GM18519 (cell line): ENCODE measurements at regions not wholly inside any gene's neighbourhood (a gene's known extent, or its start where the extent isn't known, plus 50 kb on each side); places are given as distances from the start of the nearest gene placed in this dataset.
A peak's percentile ranks its signal among the peaks of the same experiment; 100 is the strongest.

Experiments
- ATAC-seq: cut with Tn5 transposase; IDR thresholded peaks from one replicate; pipeline ENCODE4 v1.9.1; 2021; ENCODE audit warnings: mild to moderate bottlenecking, moderate library complexity; ENCODE audit not compliant: unreplicated experiment, low FRiP score

DNA sequence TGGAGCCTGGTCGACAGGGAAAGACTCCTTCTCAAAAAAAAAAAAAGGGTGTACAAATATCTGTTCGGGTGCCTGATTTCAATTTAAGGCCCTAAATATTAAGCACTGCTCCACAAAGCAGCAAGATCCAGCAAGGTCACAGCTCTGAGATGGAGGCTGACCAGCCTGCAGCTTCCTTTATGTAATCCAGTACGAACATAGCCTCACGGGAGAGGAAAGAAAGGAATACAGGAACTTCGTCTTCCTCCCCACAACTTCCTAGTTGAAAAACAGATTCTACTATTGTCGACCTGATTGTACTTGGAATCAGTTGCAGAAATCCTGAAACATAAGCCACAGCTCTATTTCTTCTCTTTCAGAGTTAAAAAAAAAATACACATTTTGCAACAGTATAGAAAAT, 53.5 kb upstream of the TBC1D9 start:
- no peak for ATAC-seq

GRCh38 chr4:140808256-140808655, 52.1 kb upstream of the TBC1D9 start:
- no peak for ATAC-seq

DNA sequence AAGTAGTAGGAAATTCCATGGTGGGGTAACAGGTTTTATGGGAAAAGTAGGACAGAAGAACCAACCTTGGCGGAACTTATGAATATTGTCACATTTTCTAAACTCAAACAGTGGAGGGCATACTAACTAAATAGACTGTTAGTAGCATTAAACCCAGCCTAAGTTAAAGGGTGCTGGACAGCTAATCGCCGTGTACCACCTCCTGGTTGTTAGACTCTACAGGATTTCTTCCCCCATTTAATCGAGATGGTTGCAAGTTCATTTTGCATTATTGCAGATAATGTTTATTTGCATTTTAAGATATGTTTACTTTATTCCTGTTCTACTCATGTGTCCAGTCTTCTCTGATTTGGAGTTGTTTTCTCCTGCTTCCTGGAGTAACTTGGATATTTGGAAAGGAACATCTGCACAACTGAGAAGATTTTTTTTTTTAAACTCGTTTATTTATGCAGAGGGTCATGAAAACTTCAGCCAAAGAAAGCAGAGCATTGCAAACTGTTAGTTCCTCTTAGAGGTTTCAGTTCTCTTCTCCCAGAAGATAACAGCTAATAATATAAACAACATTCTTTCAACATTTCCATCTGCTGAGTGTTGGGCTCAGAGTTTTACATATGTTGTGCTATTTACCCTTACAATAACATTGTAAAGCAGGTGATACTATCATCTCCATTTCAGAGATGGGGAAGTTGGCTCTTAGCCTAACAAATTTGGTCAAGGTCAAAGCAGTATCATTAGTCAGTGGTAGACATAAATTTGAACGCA, 51.5 kb upstream of the TBC1D9 start:
- ATAC-seq, result peak; percentile 85

DNA sequence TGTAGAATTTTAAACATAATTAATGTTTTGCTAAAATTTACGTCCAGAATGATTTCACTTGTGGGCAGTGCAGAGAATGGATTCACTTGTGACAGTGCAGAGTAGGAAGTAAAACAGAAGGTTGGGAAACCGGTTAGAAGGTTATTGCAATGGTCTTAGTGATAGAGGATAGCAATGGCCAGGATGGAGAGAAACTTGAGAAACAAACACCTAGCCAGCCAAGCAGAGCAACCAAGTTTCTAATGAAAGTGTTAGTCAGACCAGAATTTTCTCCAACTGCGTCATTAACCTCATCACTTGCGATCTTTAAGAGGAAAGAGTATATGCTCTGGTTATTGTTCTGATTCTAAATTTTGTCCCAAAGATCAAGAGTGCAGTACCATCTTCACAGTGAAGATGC, 50.0 kb upstream of the TBC1D9 start:
- ATAC-seq, result peak; percentile 74
